ENCODE measurements at regions not wholly inside any gene's neighbourhood (a gene's known extent, or its start where the extent isn't known, plus 50 kb on each side); places are given as distances from the start of the nearest gene placed in this dataset.
A peak's percentile ranks its signal among the peaks of the same experiment; 100 is the strongest.

DNA sequence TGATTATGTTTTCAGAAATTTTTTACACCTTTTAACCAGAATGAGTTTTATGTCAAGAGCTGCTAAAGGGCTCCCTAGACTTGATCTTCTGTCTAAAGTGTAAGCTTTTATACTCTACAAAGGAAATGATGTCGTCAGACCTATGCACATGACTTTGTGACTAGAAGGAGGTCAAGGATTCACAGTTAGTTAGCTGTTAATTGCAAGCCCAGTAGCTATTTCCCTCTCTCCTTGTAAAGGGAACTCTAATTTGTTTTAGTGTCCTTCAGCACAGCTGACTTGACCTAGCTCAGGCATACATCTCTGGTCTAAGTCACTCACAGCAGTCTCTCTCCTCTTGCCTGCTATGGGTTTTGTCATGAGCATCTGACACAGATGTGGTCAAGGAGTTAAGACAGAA is 173.5 kb upstream of the NREP start:
- H2AK9ac ChIP-seq (replicated peaks; ENCODE audit: low read depth, low read length, poor library complexity), result no peak overlapping the region
- peak overlapping the region; percentile 72 for H2AK5ac ChIP-seq (ENCODE audit: low read depth, low read length)
- no peaks in the 10 kb centered on the region for H3K36me3 ChIP-seq (ENCODE audit: control insufficient read depth, insufficient read depth, low read length)
- H4K91ac ChIP-seq (ENCODE audit: insufficient read depth, low read depth, low read length), result peak overlapping the region; percentile 69
- no peak overlapping the region for H3K9ac ChIP-seq (ENCODE audit: low read depth, low read length)
- peak; percentile 12; the same call in 1 of the 2 replicates for ATAC-seq (ENCODE audit: low read depth)
- BruUV-seq (replicated peaks), result no TSS peak
- H3K9me3 ChIP-seq (ENCODE audit: control insufficient read depth, insufficient read depth, low read length), result no peaks in the 10 kb centered on the region
- peak overlapping the region in 1 of 2 experiments; percentile 39; a peak in 1 of 4 replicates for H4K8ac ChIP-seq (ENCODE audit: low read depth in 2 of 2, low read length in 2 of 2)
- no peaks in the 10 kb centered on the region for H3K27me3 ChIP-seq (ENCODE audit: control insufficient read depth, insufficient read depth, low read length)
- H2BK20ac ChIP-seq (ENCODE audit: low read depth, low read length), result peak overlapping the region; percentile 72; the same call in 1 of the 2 replicates
- H3K79me1 ChIP-seq (ENCODE audit: low read depth in 1 of 2, low read length in 2 of 2), result 0 out of 4 replicates have a peak, but pooled peaks cover 0 to 3% of the 10 kb centered on the region in 2 experiments
- peak overlapping the region; percentile 34; the same call in 1 of the 2 replicates for H3K14ac ChIP-seq (replicated peaks; ENCODE audit: low read depth, low read length)
- no peak overlapping the region for H3K4me2 ChIP-seq (ENCODE audit: low read depth, low read length)
- peak overlapping the region; percentile 76; the same call in 1 of the 2 replicates for H3K4ac ChIP-seq (ENCODE audit: low read depth, low read length)
- peak overlapping the region; percentile 70 for H2BK120ac ChIP-seq (ENCODE audit: low read depth, low read length)
- peak; percentile 30 for DNase-seq
- ChIA-PET CTCF (no interaction called here), POLR2A (ENCODE audit: unreplicated experiment) (no interaction called here)
- intact Hi-C loops (cut with micrococcal nuclease), result no loop called here
- in situ Hi-C loops (cut with MboI; ENCODE audit: low sequenced_read_pairs), result no loop called here
- H3K27ac ChIP-seq (ENCODE audit: insufficient read depth, low read length), result no peak overlapping the region
- H3K18ac ChIP-seq (ENCODE audit: low read depth, low read length), result peak overlapping the region; percentile 71; the same call in 1 of the 2 replicates
- dilution Hi-C loops (cut with HindIII; ENCODE audit: low sequenced_read_pairs, unreplicated experiment), result no loop called here
- H3K56ac ChIP-seq (ENCODE audit: extremely low read depth, insufficient read depth, low read length), result no peak overlapping the region
- H3K4me3 ChIP-seq (ENCODE audit: insufficient read depth, low read depth, low read length), result no peak overlapping the region
- peaks cover 7% of the 10 kb centered on the region for H3K9me1 ChIP-seq (ENCODE audit: insufficient read depth, low read length)
- peak overlapping the region; percentile 69 for H2BK5ac ChIP-seq (ENCODE audit: low read depth, low read length, poor library complexity, severe bottlenecking)
- no peaks in the 10 kb centered on the region for H4K20me1 ChIP-seq (ENCODE audit: insufficient read depth, low read length)
- no peak overlapping the region for H2AFZ ChIP-seq (replicated peaks; ENCODE audit: low read length, poor library complexity)
- peak overlapping the region; percentile 49; the same call in 1 of the 2 replicates for H4K5ac ChIP-seq (ENCODE audit: low read depth, low read length)
- H3K23ac ChIP-seq (ENCODE audit: low read depth, low read length), result peak overlapping the region; percentile 2; the same call in 1 of the 2 replicates
- TF ChIP-seq MAZ (IDR thresholded peaks at IDR 0.05; ENCODE audit: borderline replicate concordance, low read depth, low read length) (no peak), USF2 (IDR thresholded peaks at IDR 0.05; ENCODE audit: low read depth, low read length) (no peak), NFE2L2 (IDR thresholded peaks at IDR 0.05; ENCODE audit: low read depth, low read length) (no peak), CEBPB (IDR thresholded peaks at IDR 0.05; ENCODE audit: low read depth, low read length) (no peak), MAFK (IDR thresholded peaks at IDR 0.05; ENCODE audit: low read depth, low read length) (no peak), CHD1 (IDR thresholded peaks at IDR 0.05; ENCODE audit: low read depth, low read length) (no peak), FOS (IDR thresholded peaks at IDR 0.05; ENCODE audit: low read depth, low read length) (no peak), RFX5 (IDR thresholded peaks at IDR 0.05; ENCODE audit: low read depth, low read length) (no peak)
- TF ChIP-seq, protein P1, sequence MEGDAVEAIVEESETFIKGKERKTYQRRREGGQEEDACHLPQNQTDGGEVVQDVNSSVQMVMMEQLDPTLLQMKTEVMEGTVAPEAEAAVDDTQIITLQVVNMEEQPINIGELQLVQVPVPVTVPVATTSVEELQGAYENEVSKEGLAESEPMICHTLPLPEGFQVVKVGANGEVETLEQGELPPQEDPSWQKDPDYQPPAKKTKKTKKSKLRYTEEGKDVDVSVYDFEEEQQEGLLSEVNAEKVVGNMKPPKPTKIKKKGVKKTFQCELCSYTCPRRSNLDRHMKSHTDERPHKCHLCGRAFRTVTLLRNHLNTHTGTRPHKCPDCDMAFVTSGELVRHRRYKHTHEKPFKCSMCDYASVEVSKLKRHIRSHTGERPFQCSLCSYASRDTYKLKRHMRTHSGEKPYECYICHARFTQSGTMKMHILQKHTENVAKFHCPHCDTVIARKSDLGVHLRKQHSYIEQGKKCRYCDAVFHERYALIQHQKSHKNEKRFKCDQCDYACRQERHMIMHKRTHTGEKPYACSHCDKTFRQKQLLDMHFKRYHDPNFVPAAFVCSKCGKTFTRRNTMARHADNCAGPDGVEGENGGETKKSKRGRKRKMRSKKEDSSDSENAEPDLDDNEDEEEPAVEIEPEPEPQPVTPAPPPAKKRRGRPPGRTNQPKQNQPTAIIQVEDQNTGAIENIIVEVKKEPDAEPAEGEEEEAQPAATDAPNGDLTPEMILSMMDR (conservative IDR thresholded peaks at IDR 0.05; ENCODE audit: low read depth, low read length), result no peak
- H3K4me1 ChIP-seq (ENCODE audit: control insufficient read depth, insufficient read depth, low read length), result peaks cover 9% of the 10 kb centered on the region
- peak overlapping the region; percentile 85; the same call in 1 of the 3 replicates for H2BK15ac ChIP-seq (ENCODE audit: low read depth, low read length)
- WGBS, 2 experiments (ENCODE audit: extremely low coverage in 2 of 2, insufficient read length in 1 of 2), result no CpG with 5 or more reads among the region's 1 CpG
